GM03348 (cell line): ENCODE measurements at regions not wholly inside any gene's neighbourhood (a gene's known extent, or its start where the extent isn't known, plus 50 kb on each side); places are given as distances from the start of the nearest gene placed in this dataset.

Experiments used
- DNase-seq: peaks from one replicate; pipeline ENCODE4 v3.0.0; 2012; ENCODE audit warnings: low spot score

- DNase-seq, result no peak
Observed at GRCh38 chr9:115254287-115255180, 136.6 kb upstream of the TNC start.

GRCh38 chr9:115261656-115262081 is 143.7 kb upstream of the TNC start:
- DNase-seq, result peak; percentile 13

- peak; percentile 32 for DNase-seq
Observed at GRCh38 chr9:115262477-115262876, 144.5 kb upstream of the TNC start.

- DNase-seq, result no peak
Observed at GRCh38 chr9:115262952-115263351, 145.0 kb upstream of the TNC start.

GRCh38 chr9:115263371-115264075 is 145.6 kb upstream of the TNC start:
- peak; percentile 20 for DNase-seq

- peak; percentile 42 for DNase-seq
Observed at GRCh38 chr9:115264313-115264712, 146.4 kb upstream of the TNC start.

- no peak for DNase-seq
Observed at GRCh38 chr9:115267790-115268189, 149.8 kb upstream of the TNC start.

- no peak for DNase-seq
Observed at GRCh38 chr9:115275753-115276152, 157.8 kb upstream of the TNC start.

- DNase-seq, result no peak
Observed at GRCh38 chr9:115276621-115277020, 158.7 kb upstream of the TNC start.

- no peak for DNase-seq
Observed at GRCh38 chr9:115277301-115277700, 159.3 kb upstream of the TNC start.

- DNase-seq, result no peak
Observed at GRCh38 chr9:115278326-115279035, 160.5 kb upstream of the TNC start.

- no peak for DNase-seq
Observed at GRCh38 chr9:115283395-115283794, 165.4 kb upstream of the TNC start.

GRCh38 chr9:115285836-115286235 is 167.9 kb upstream of the TNC start:
- peak; percentile 54 for DNase-seq

GRCh38 chr9:115286411-115286810 is 168.5 kb upstream of the TNC start:
- no peak for DNase-seq

- no peak for DNase-seq
Observed at GRCh38 chr9:115289757-115290208, 171.8 kb upstream of the TNC start.

- peak; percentile 29 for DNase-seq
Observed at GRCh38 chr9:115291841-115292240, 173.9 kb upstream of the TNC start.

- peak; percentile 21 for DNase-seq
Observed at GRCh38 chr9:115292584-115293279, 174.8 kb upstream of the TNC start.

GRCh38 chr9:115295734-115296133 is 177.8 kb upstream of the TNC start:
- DNase-seq, result no peak

- DNase-seq, result no peak
Observed at GRCh38 chr9:115296831-115297565, 179.0 kb upstream of the TNC start.

- no peak for DNase-seq
Observed at GRCh38 chr9:115300116-115300515, 182.2 kb upstream of the TNC start.

- no peak for DNase-seq
Observed at GRCh38 chr9:115300874-115301273, 182.9 kb upstream of the TNC start.
